HG03460 (cell line): ENCODE measurements at regions not wholly inside any gene's neighbourhood (a gene's known extent, or its start where the extent isn't known, plus 50 kb on each side); places are given as distances from the start of the nearest gene placed in this dataset.
"Not testable (repeated sequence)": the region's sequence is repeated elsewhere in the genome, so short reads cannot be mapped to it uniquely, and the experiment has no call there.

Experiments
- ATAC-seq: cut with Tn5 transposase; IDR thresholded peaks from one replicate; pipeline ENCODE4 v1.9.1; 2021; ENCODE audit not compliant: unreplicated experiment

- ATAC-seq = no peak
Observed at GRCh38 chr11:92045301-92045700, 179.3 kb upstream of the FAT3 start.

- ATAC-seq = no peak
Observed at GRCh38 chr11:92035488-92035887, 189.1 kb upstream of the FAT3 start.

DNA sequence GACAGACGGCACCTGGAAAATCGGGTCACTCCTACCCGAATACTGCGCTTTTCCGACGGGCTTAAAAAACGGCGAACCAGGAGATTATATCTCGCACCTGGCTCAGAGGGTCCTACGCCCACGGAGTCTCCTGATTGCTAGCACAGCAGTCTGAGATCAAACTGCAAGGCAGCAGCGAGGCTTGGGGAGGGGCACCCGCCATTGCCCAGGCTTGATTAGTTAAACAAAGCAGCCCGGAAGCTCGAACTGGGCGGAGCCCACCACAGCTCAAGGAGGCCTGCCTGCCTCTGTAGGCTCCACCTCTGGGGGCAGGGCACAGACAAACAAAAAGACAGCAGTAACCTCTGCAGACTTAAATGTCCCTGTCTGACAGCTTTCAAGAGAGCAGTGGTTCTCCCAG lies 197.5 kb upstream of the FAT3 start:
- not testable (repeated sequence) for ATAC-seq

- no peak for ATAC-seq
Observed at GRCh38 chr11:92026664-92027063, 198.0 kb upstream of the FAT3 start.

DNA sequence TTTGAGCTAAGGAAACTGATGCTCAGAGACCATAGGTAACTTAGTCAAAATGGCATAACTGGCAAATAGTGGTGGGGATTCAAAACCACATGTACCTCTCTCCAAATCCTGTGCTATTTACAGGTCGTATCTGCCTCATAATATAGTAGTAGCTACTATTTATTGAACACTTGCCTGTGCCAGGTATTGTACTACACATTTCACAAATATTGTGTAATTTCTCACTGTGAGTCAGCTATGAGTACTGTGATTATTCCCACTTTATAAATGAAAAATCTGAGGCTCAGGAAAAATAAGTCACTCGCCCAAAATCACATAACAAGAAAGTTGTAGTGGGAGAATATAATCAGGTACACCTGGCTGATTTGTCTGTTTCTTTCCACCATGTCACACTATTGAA lies 199.8 kb upstream of the FAT3 start:
- no peak for ATAC-seq

DNA sequence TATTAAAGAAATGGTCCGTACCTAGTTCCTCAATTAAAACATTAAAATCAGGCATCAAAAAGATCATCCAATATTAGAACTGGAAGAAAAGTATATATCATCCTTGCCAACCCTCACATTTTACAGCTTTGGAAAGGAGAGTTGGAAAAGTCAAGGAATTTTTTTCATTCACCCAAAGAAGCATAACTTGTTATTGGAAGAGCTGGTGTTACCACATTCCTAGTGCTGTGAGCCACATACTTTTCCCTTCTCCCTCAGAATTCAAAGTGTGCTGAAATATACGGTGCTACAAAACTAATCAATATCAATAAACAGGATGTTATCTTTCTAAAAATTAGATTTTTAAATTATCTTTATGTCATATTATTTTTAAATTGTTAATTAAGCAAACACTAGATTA lies 202.1 kb upstream of the FAT3 start:
- no peak for ATAC-seq

GRCh38 chr11:92018332-92018731 lies 206.3 kb upstream of the FAT3 start:
- ATAC-seq = no peak

- no peak for ATAC-seq
Observed at GRCh38 chr11:92008249-92008648, 216.4 kb upstream of the FAT3 start.

GRCh38 chr11:92002568-92002967 lies 222.1 kb upstream of the FAT3 start:
- no peak for ATAC-seq

GRCh38 chr11:91998481-91998880 lies 226.1 kb upstream of the FAT3 start:
- no peak for ATAC-seq

DNA sequence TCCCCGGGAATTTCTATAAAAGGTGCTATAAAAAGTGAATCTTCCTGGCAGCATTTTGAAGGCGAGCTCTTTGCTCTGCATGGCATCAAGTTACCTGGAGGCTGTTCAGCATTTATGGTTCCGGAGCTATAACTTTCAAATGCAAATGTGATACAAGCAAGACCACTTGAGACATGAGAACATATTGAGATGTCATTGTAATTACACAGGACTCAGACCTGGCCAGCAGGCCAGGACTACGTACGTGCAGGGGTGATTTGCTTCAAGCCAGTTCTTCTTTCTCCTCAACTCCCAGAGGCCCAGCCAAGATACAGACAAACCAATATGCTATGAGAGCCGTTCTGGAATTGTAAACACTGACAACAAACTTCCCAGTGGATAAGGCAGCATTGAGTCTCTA lies 227.4 kb upstream of the FAT3 start:
- ATAC-seq = no peak

GRCh38 chr11:91996526-91996925 lies 228.1 kb upstream of the FAT3 start:
- ATAC-seq = no peak

- ATAC-seq = not testable (repeated sequence)
Observed at GRCh38 chr11:91988443-91988842, 236.2 kb upstream of the FAT3 start.

DNA sequence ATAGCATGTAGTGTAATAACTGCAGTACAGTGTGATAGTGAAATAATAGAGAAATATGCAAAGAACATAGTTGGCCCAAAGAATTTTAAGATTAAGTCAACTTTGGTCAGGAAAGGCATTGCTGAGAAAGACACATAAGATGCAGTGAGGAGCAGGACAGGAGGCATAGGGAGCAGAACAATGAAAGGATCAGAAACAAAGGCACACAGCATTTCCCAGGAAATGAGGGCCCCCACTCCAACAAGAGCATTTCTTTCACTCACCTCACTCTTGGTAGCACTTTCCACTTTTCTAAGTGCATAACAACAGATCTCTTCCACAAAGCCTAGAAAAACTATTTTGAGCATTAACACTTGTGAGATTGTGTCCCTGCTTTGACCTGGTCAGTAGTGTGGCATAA lies 238.4 kb upstream of the FAT3 start:
- no peak for ATAC-seq

DNA sequence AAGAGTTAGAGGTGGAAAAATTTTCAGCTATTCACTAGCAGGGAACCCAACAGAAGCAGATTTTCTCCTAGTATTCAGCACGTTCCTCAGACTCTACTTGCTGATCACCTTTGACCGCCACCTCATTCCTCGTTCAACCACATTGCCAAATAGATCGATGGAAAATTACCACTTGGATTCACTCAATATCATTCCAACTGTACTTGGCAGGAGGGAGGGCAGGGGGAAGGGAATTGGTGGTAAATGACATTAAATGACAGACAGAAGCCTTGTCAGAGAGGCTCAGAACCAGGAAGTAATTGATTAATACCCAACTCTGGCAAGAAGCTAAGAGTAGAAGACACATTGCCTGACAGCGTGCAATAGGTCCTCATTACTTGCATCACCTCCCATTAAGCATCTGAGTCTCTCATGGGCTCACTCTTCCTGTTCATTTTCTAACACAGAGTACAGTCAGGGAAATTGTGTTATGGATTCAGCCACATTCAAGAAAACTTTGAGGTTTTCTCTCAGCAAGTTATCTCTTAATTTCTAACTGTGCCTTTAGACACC lies 240.5 kb upstream of the FAT3 start:
- ATAC-seq = no peak

DNA sequence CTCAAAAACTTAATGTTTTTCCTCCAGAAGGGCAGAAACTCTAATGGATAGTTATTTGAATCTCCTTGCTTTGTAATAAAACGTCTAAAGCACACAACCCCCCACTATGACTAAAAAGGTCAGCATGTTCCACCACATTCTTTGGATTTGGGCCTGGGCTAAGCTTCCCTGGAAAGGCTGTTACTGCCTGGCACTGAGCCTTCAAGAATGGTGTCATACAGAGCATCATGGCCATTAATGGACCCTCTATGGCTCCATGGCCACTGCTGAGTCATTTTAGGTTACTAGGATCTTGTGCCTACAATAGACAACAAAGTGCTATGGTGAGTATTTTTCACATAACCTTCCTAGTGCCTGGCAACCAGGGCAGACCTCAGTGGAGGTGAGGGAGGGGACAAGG lies 242.6 kb upstream of the FAT3 start:
- no peak for ATAC-seq

DNA sequence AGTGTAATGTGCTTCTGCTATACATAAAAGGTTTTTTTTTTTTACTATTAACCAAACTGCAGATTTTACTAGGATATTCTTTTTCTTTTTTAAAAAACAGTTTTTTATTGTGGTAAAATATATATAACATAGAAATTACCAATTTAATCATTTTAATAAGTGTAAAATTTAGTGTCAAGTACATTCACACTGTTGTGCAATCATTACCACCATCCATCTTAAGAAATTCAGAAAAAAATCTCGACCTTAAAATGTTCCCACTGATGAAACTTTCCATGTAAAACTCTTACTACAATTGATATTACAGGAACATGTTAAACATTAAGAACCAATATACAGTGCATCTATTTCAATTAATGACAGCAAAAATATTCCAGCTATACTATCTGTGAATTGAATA lies 244.8 kb upstream of the FAT3 start:
- no peak for ATAC-seq

- no peak for ATAC-seq
Observed at GRCh38 chr11:91978747-91979146, 245.9 kb upstream of the FAT3 start.

DNA sequence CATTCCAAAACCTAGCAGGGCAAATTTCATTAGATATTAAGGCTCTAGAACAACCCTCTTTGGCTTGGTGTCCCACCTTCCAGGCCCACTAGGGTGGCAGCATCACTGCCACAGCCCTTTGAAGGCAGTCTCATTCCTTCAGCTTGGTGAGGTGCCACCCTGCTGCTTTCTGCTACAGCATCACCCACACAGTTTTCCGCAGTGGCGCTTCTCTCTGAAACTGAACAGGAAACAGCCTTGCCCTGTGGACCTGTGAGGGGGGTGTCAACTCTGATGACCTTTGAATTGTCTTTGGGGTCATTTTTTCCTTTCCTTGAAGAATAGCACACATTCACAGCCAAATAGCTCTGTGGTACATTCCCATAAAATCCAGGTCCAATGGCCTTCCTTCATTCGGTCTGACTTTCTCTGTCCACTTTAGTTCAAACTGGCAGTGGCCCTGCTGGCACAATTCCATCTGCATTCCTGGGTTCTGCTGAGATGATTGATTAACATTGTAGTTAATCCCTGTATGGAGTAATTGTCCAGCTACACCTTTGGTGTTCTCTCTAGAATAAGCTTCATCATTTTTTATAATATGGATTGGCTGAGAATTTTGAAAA lies 251.9 kb upstream of the FAT3 start:
- no peak for ATAC-seq

DNA sequence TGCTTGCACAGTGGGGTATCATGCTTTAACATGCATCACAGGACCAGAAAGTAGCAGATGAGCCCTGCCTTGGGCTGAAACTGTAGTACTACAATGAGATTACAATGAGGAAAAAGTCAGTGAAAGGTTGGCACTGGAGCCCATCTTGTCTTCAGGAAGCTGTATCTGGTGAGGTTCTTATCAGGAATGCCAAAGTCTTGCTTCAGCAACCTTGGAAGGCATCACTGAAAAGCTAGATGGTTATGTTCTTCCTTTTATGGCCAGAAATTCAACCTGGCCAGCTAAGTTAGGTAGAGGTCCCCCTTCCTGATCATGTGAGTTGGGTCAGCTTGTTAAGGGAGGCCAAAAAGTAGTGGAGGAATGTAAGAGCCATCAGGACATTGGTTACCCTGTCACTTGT lies 254.0 kb upstream of the FAT3 start:
- no peak for ATAC-seq

GRCh38 chr11:91969486-91969885 lies 255.1 kb upstream of the FAT3 start:
- no peak for ATAC-seq

GRCh38 chr11:91967691-91968045 lies 256.9 kb upstream of the FAT3 start:
- ATAC-seq = no peak

DNA sequence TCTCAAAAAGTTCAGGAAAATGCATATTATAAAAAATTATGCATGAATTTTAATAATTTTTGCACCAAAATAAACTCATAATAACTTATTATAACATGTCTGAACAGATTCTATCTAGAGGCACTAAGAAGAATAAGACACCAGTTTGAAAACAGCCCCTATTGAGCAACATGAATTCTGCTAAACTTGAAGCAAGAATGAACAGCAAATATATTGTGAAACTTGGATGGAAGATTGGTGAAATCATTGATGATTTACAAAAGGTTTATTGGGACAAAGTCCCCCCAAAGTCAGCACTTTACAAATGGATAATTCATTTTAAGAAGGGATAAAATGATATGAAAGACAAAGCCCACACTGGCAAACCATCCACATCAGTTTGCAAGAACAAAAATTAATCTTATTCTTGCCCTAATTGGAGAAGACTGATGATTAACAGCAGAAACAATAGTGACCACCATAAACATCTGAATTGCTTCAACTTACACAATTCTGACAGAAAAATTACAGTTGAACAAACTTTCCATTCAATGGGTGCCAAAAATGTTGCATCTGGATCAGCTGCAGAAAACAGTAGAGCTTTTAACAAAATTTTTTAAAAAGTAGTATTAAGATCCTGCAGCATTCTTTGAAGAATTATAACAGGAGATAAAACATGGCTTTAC lies 257.5 kb upstream of the FAT3 start:
- no peak for ATAC-seq
